PC-3 (cell line): ENCODE measurements at regions not wholly inside any gene's neighbourhood (a gene's known extent, or its start where the extent isn't known, plus 50 kb on each side); places are given as distances from the start of the nearest gene placed in this dataset.

Source experiments
- ATAC-seq: fragments of 200-7000 bp; cut with Tn5 transposase; 2 replicates; pipeline ENCODE4 v1.9.1; 2020; ENCODE audit warnings: mild to moderate bottlenecking, moderate library complexity
- BruUV-seq: library from RNA; stranded (reverse); fragments of 400-500 nt; replicated peaks from 2 replicates; lab custom pipeline; 2021; lab: Mats Ljungman, UMichigan
- CTCF ChIA-PET: fragments of 300-600 bp; sonication (Branson Sonifier 250); formaldehyde crosslinking; loops from one replicate; lab custom pipeline; 2022; ENCODE audit warnings: antibody characterized with exemption; lab: Charles Lee
- POLR2A ChIA-PET: fragments of 300-600 bp; sonication (Branson Sonifier 250); formaldehyde crosslinking; loops from one replicate; lab custom pipeline; 2022; ENCODE audit warnings: antibody characterized with exemption; ENCODE audit not compliant: unreplicated experiment; lab: Charles Lee
- DNase-seq: peaks from one replicate; pipeline ENCODE4 v3.0.0-alpha.2; 2015
- H2AFZ ChIP-seq: fragments of 300-600 bp; sonication (generic); 2 replicates; pipeline ENCODE4 v1.6.0; 2016; ENCODE audit warnings: antibody characterized with exemption, low read length
- H3F3A ChIP-seq: fragments of 300-600 bp; sonication (generic); one replicate; pipeline ENCODE4 v1.6.0; 2017; ENCODE audit warnings: antibody characterized with exemption, low read length, control low read depth, mild to moderate bottlenecking; ENCODE audit not compliant: unreplicated experiment
- H3K27ac ChIP-seq: fragments of 300-600 bp; sonication (generic); 2 replicates; pipeline ENCODE4 v1.5.1; 2016; ENCODE audit warnings: mild to moderate bottlenecking, low read length
- H3K27me3 ChIP-seq: fragments of 300-600 bp; sonication (generic); 2 replicates; pipeline ENCODE4 v1.6.1; 2016; ENCODE audit warnings: low read length, mixed read lengths
- H3K36me3 ChIP-seq: fragments of 300-600 bp; sonication (generic); 2 replicates; pipeline ENCODE4 v1.6.1; 2016; ENCODE audit warnings: low read depth, mixed run types, low read length, mixed read lengths
- H3K4me1 ChIP-seq: fragments of 300-600 bp; sonication (generic); 2 replicates; pipeline ENCODE4 v1.5.1; 2016; ENCODE audit warnings: low read length; ENCODE audit not compliant: insufficient read depth
- H3K4me2 ChIP-seq: fragments of 300-600 bp; sonication (generic); 2 replicates; pipeline ENCODE4 v1.6.0; 2016; ENCODE audit warnings: low read length
- H3K4me3 ChIP-seq: fragments of 300-600 bp; sonication (generic); 2 replicates; pipeline ENCODE4 v1.5.1; 2016; ENCODE audit warnings: mild to moderate bottlenecking, low read length, mixed read lengths
- H3K79me2 ChIP-seq: fragments of 300-600 bp; sonication (generic); 2 replicates; pipeline ENCODE4 v1.6.1; 2017; ENCODE audit warnings: low read length, mixed read lengths
- H3K9ac ChIP-seq: fragments of 300-600 bp; sonication (generic); 2 replicates; pipeline ENCODE4 v1.6.0; 2016; ENCODE audit warnings: mild to moderate bottlenecking, low read length
- H3K9me2 ChIP-seq: fragments of 300-600 bp; sonication (generic); replicated peaks from 2 replicates; pipeline ENCODE4 v1.6.1; 2016; ENCODE audit warnings: mixed run types, low read length, mixed read lengths
- H3K9me3 ChIP-seq: fragments of 300-600 bp; sonication (generic); 2 replicates; pipeline ENCODE4 v1.6.1; 2016; ENCODE audit warnings: low read length, mixed read lengths
- H4K20me1 ChIP-seq: fragments of 300-600 bp; sonication (generic); 2 replicates; pipeline ENCODE4 v1.6.1; 2016; ENCODE audit warnings: low read length, mixed read lengths
- CTCF ChIP-seq: fragments of 300-600 bp; sonication (generic); conservative IDR thresholded peaks from 2 replicates; pipeline ENCODE4 v1.5.1; 2017; ENCODE audit warnings: antibody characterized with exemption, low read depth, mild to moderate bottlenecking, low read length
- EZH2 ChIP-seq: fragments of 300-600 bp; sonication (generic); IDR thresholded peaks from one replicate; pipeline ENCODE4 v1.6.1; 2017; ENCODE audit warnings: antibody characterized with exemption, mild to moderate bottlenecking, low read length; ENCODE audit not compliant: unreplicated experiment
- EZH2phosphoT487 ChIP-seq: fragments of 300-600 bp; sonication (generic); IDR thresholded peaks from 2 replicates; pipeline ENCODE4 v1.6.1; 2018; ENCODE audit warnings: mild to moderate bottlenecking, antibody characterized with exemption, low read length, borderline replicate concordance
- intact Hi-C: fragments of 100-400 bp; cut with micrococcal nuclease; formaldehyde crosslinking; loops from 2 replicates; pipeline ENCODE4 v1.9.0; 2023

GRCh38 chr11:21965221-21965620 lies 227.7 kb upstream of the ANO5 start:
- CTCF ChIA-PET: no interaction called here
- TF ChIP-seq EZH2 (no peak), CTCF (no peak), EZH2phosphoT487 (no peak)
- Histone ChIP-seq H3K27ac (no peak overlapping the region), H3F3A (no peaks in the 10 kb centered on the region), H2AFZ (no peak overlapping the region), H3K9me2 (no peaks in the 10 kb centered on the region), H3K36me3 (no peaks in the 10 kb centered on the region), H3K4me2 (no peak overlapping the region), H3K27me3 (no peaks in the 10 kb centered on the region), H3K4me1 (no peaks in the 10 kb centered on the region), H3K79me2 (no peaks in the 10 kb centered on the region), H3K4me3 (no peak overlapping the region), H3K9me3 (0 out of 2 replicates have a peak, but pooled peaks cover 3% of the 10 kb centered on the region), H4K20me1 (no peaks in the 10 kb centered on the region), H3K9ac (no peak overlapping the region)
- no TSS peak for BruUV-seq
- POLR2A ChIA-PET: no interaction called here
- ATAC-seq (no peak), DNase-seq (no peak)
- intact Hi-C loops: no loop called here

- intact Hi-C loops: no loop called here
- no peak overlapping the region for H2AFZ ChIP-seq
- H3K4me3 ChIP-seq: no peak overlapping the region
- ATAC-seq (no peak), DNase-seq (no peak)
- POLR2A ChIA-PET: no interaction called here
- TF ChIP-seq EZH2 (no peak), EZH2phosphoT487 (no peak), CTCF (no peak)
- no peaks in the 10 kb centered on the region for H3K4me1 ChIP-seq
- H3F3A ChIP-seq: no peaks in the 10 kb centered on the region
- no peaks in the 10 kb centered on the region for H4K20me1 ChIP-seq
- H3K9me3 ChIP-seq: no peaks in the 10 kb centered on the region
- BruUV-seq: no TSS peak
- H3K4me2 ChIP-seq: no peak overlapping the region
- CTCF ChIA-PET: no interaction called here
- no peaks in the 10 kb centered on the region for H3K27me3 ChIP-seq
- no peak overlapping the region for H3K9ac ChIP-seq
- no peak overlapping the region for H3K27ac ChIP-seq
- no peaks in the 10 kb centered on the region for H3K9me2 ChIP-seq
- H3K79me2 ChIP-seq: no peaks in the 10 kb centered on the region
- no peaks in the 10 kb centered on the region for H3K36me3 ChIP-seq
Observed at GRCh38 chr11:21968702-21969101, 224.2 kb upstream of the ANO5 start.

- Histone ChIP-seq H3K4me3 (no peak overlapping the region), H3K9me3 (no peaks in the 10 kb centered on the region), H3K9ac (no peak overlapping the region), H3F3A (no peaks in the 10 kb centered on the region), H3K79me2 (no peaks in the 10 kb centered on the region), H3K27me3 (no peaks in the 10 kb centered on the region), H3K36me3 (no peaks in the 10 kb centered on the region), H2AFZ (no peak overlapping the region), H3K4me2 (no peak overlapping the region), H4K20me1 (no peaks in the 10 kb centered on the region), H3K4me1 (no peaks in the 10 kb centered on the region), H3K9me2 (no peaks in the 10 kb centered on the region), H3K27ac (no peak overlapping the region)
- ChIA-PET POLR2A (no interaction called here), CTCF (no interaction called here)
- ATAC-seq (no peak), DNase-seq (no peak)
- intact Hi-C loops: no loop called here
- no TSS peak for BruUV-seq
- TF ChIP-seq EZH2: no peak
- TF ChIP-seq CTCF: no peak
- no peak for TF ChIP-seq EZH2phosphoT487
Observed at GRCh38 chr11:21969841-21970240, 223.0 kb upstream of the ANO5 start.
